Fibroblast of lung (primary cell): ENCODE measurements at regions not wholly inside any gene's neighbourhood (a gene's known extent, or its start where the extent isn't known, plus 50 kb on each side); places are given as distances from the start of the nearest gene placed in this dataset.

Source experiments
- CTCF ChIP-seq, 2 donors: IDR thresholded peaks in 1 of 2; conservative IDR thresholded peaks in 1 of 2; 1 replicate in 1 of 2; 2 replicates in 1 of 2; pipeline ENCODE4 v1.5.1; 2011 to 2012; ENCODE audit warnings: low read length in 2 of 2, control low read depth in 1 of 2, inconsistent platforms in 1 of 2, low read depth in 1 of 2, mild to moderate bottlenecking in 1 of 2
- EZH2 ChIP-seq: IDR thresholded peaks from 2 replicates; pipeline ENCODE4 v1.5.1; 2012; ENCODE audit warnings: low read length, control low read depth, mild to moderate bottlenecking; ENCODE audit errors: missing control alignments

GRCh38 chr5:116746668-116747067, 172.0 kb upstream of the SEMA6A start:
- no peak for TF ChIP-seq EZH2
- no peak for TF ChIP-seq CTCF (conservative IDR thresholded peaks at IDR 0.05 in 1 of 2, IDR thresholded peaks at IDR 0.05 in 1 of 2; ENCODE audit: low read depth in 1 of 2, low read length in 2 of 2)
